ENCODE measurements at regions not wholly inside any gene's neighbourhood (a gene's known extent, or its start where the extent isn't known, plus 50 kb on each side); places are given as distances from the start of the nearest gene placed in this dataset.

- H3K27ac Mint-ChIP-seq = no peak overlapping the region
- peaks cover 2% of the 10 kb centered on the region; the same call in 1 of the 2 replicates for H3K36me3 Mint-ChIP-seq (ENCODE audit: low read depth)
- H3K9me3 Mint-ChIP-seq = no peaks in the 10 kb centered on the region
- H3K27me3 Mint-ChIP-seq (ENCODE audit: insufficient read depth) = no peaks in the 10 kb centered on the region; the same call in 1 of the 2 replicates
- DNase-seq = no peak
- no peak overlapping the region for H3K4me3 Mint-ChIP-seq
- no peak for TF ChIP-seq CTCF (IDR thresholded peaks at IDR 0.05)
- no peaks in the 10 kb centered on the region; the same call in 1 of the 2 replicates for H3K4me1 Mint-ChIP-seq (ENCODE audit: low read depth)
Measured at GRCh38 chr5:72604111-72604797, 97.0 kb upstream of the ZNF366 start.

DNA sequence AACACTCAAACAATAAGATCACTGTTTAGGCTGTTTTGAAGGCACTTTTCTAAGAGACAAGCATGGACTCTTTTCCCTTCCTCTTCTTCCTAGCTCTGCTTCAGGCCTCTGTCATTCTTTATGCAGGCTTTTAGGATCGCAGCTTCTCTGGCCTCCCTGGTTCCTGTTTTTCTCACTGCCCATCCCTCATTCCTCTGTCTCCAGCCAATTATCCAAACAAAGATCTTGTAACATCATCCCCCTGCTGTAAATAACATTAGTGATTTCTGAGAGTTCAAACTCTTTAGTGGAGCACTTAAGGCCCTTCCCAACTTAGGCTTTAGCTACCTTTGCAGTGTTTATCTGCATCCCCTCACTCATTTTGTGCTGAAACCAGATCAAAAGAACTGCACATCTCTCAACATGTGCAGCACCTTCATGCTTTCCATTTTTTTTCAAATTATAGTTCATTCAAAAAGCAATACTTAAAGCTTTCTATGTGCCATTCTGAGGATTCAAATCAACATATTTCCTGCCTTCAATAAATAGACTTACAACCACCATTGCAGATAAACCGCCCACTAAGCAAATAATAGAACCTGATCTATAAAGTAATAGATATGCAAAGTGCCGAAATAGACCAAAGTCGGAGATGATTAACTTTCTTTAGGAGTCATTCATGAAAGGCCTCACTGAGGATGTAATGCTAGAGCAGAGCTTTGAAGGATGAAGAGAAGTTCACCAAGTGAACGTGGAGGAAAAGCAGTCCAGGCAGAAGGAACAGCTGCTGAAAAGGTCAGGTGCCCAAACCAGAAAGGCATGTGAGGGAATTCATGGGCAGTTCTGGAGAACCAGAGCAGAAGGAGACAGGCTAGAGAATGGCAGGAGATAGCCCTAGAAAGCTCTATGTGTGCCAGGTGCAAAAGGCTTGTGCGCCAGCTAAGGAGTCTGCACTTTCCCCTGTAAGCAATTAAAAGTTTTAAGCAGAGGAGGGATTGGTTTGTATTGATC lies 95.8 kb upstream of the ZNF366 start:
- H3K4me3 Mint-ChIP-seq = no peak overlapping the region
- no peak overlapping the region for H3K27ac Mint-ChIP-seq
- DNase-seq = no peak
- no peaks in the 10 kb centered on the region; the same call in 1 of the 2 replicates for H3K4me1 Mint-ChIP-seq (ENCODE audit: low read depth)
- peaks cover 11% of the 10 kb centered on the region for H3K9me3 Mint-ChIP-seq
- H3K27me3 Mint-ChIP-seq (ENCODE audit: insufficient read depth) = no peaks in the 10 kb centered on the region; the same call in 1 of the 2 replicates
- peaks cover 14% of the 10 kb centered on the region for H3K36me3 Mint-ChIP-seq (ENCODE audit: low read depth)
- no peak for TF ChIP-seq CTCF (IDR thresholded peaks at IDR 0.05)

DNA sequence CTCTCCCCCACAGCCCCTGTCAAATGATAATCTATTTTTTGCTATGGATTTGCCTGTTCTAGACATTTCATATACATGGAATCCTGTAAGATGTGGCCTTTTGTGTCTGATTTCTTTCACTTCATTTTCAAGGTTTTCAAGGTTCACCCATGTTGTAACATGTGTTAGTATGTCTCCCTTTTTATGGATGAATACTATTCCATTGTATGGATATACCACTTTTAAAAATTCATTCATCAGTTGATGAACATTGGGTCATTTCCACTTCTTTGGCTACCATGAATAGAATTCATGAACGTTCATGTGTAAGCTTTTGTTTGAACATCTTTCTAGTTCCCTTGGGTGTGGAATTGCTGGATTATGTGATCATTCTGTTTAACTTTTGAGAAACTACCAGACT lies 94.7 kb upstream of the ZNF366 start:
- Mint-ChIP-seq H3K27me3 (ENCODE audit: insufficient read depth) (no peaks in the 10 kb centered on the region; the same call in 1 of the 2 replicates), H3K4me3 (no peak overlapping the region), H3K27ac (no peak overlapping the region), H3K9me3 (peaks cover 12% of the 10 kb centered on the region), H3K4me1 (ENCODE audit: low read depth) (no peaks in the 10 kb centered on the region; the same call in 1 of the 2 replicates), H3K36me3 (ENCODE audit: low read depth) (peaks cover 16% of the 10 kb centered on the region)
- no peak for DNase-seq
- TF ChIP-seq CTCF (IDR thresholded peaks at IDR 0.05) = no peak

DNA sequence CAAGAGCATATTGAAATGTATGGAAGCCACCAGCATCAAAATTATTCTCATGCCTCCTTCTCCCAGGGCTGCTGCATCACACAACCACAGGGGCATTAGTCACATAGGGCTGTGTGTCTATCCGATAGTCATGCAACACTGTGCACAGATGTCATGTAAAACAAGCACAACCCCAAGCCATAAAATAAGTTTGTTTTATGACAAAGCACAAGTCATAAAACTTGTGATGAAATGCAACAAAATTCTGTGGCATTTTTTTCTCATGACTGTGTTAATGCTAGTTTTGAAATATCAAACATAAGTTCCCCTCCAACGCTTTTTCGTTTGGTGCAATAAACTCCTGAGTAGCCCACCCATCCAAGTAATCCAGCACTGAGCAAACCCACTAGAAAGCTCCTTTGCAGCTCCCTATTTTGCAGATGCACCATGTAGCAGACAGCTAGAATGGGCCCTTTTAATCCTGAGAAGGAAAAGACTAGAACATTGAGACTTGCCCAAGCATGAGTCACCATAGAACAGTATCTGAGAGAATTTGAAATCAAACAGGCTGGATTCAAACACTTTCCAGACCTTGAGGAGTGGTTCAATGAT lies 93.3 kb upstream of the ZNF366 start:
- Mint-ChIP-seq H3K4me1 (ENCODE audit: low read depth) (no peaks in the 10 kb centered on the region; the same call in 1 of the 2 replicates), H3K27ac (no peak overlapping the region), H3K36me3 (ENCODE audit: low read depth) (peaks cover 16% of the 10 kb centered on the region), H3K27me3 (ENCODE audit: insufficient read depth) (no peaks in the 10 kb centered on the region), H3K4me3 (no peak overlapping the region), H3K9me3 (peaks cover 12% of the 10 kb centered on the region)
- DNase-seq = peak; percentile 98
- TF ChIP-seq CTCF (IDR thresholded peaks at IDR 0.05) = no peak

- Mint-ChIP-seq H3K27me3 (ENCODE audit: insufficient read depth) (no peaks in the 10 kb centered on the region), H3K4me1 (ENCODE audit: low read depth) (no peaks in the 10 kb centered on the region; the same call in 1 of the 2 replicates), H3K36me3 (ENCODE audit: low read depth) (peaks cover 16% of the 10 kb centered on the region), H3K9me3 (peaks cover 12% of the 10 kb centered on the region), H3K4me3 (no peak overlapping the region), H3K27ac (no peak overlapping the region)
- TF ChIP-seq CTCF (IDR thresholded peaks at IDR 0.05) = no peak
- DNase-seq = peak; percentile 51
Measured at GRCh38 chr5:72599519-72600370, 92.5 kb upstream of the ZNF366 start.
